Spleen (tissue), 11 donors: ENCODE measurements at regions not wholly inside any gene's neighbourhood (a gene's known extent, or its start where the extent isn't known, plus 50 kb on each side); places are given as distances from the start of the nearest gene placed in this dataset.

ENCODE experiments used
- DNase-seq: peaks from one replicate; pipeline ENCODE4 v3.0.0-alpha.2; 2020
- H3K27ac ChIP-seq, 8 donors: fragments of 200-600 bp; sonication (generic) in 7 of 8; 1 replicate in 4 of 8; 2 replicates in 4 of 8; pipeline versions ENCODE4 v1.5.0 to v1.8.0; 2016 to 2021; ENCODE audit warnings: inconsistent platforms in 4 of 8, mild to moderate bottlenecking in 4 of 8, moderate library complexity in 1 of 8
- H3K27me3 ChIP-seq, 7 donors: fragments of 200-600 bp; sonication (generic) in 6 of 7; replicated peaks in 1 of 7; 1 replicate in 4 of 7; 2 replicates in 3 of 7; pipeline versions ENCODE4 v1.5.0 to v1.8.0; 2016 to 2021; ENCODE audit warnings: inconsistent platforms in 3 of 7, mild to moderate bottlenecking in 1 of 7
- H3K36me3 ChIP-seq, 6 donors: fragments of 200-600 bp; sonication (generic) in 5 of 6; 1 replicate in 4 of 6; 2 replicates in 2 of 6; pipeline versions ENCODE4 v1.5.0 to v1.8.0; 2016 to 2021; ENCODE audit warnings: inconsistent platforms in 2 of 6
- H3K4me1 ChIP-seq, 6 donors: fragments of 200-600 bp; sonication (generic) in 5 of 6; 1 replicate in 3 of 6; 2 replicates in 3 of 6; pipeline versions ENCODE4 v1.5.0 to v1.8.0; 2016 to 2021; ENCODE audit warnings: inconsistent platforms in 3 of 6
- H3K4me3 ChIP-seq, 8 donors: fragments of 200-600 bp; sonication (generic) in 7 of 8; 1 replicate in 4 of 8; 2 replicates in 4 of 8; pipeline versions ENCODE4 v1.5.0 to v1.8.0; 2016 to 2021; ENCODE audit warnings: inconsistent platforms in 4 of 8, mild to moderate bottlenecking in 4 of 8, moderate library complexity in 2 of 8
- H3K9me3 ChIP-seq, 8 donors: fragments of 200-600 bp; sonication (generic) in 7 of 8; 1 replicate in 4 of 8; 2 replicates in 4 of 8; pipeline versions ENCODE4 v1.5.0 to v1.8.0; 2016 to 2021; ENCODE audit warnings: inconsistent platforms in 4 of 8
- CTCF ChIP-seq, 11 experiments: fragments of 200-600 bp in 7 of 11; fragments of 450-650 bp in 4 of 11; sonication (generic) in 4 of 11; IDR thresholded peaks in 8 of 11; conservative IDR thresholded peaks in 3 of 11; 1 replicate in 7 of 11; 2 replicates in 4 of 11; pipeline versions ENCODE4 v1.4.0 to v1.8.0; 2016 to 2021; ENCODE audit warnings: antibody characterized with exemption in 11 of 11, inconsistent platforms in 4 of 11, mild to moderate bottlenecking in 1 of 11
- POLR2A ChIP-seq, 3 donors: fragments of 450-650 bp; IDR thresholded peaks; one replicate each; pipeline ENCODE4 v1.5.1; 2017; ENCODE audit warnings: antibody characterized with exemption in 3 of 3, mild to moderate bottlenecking in 1 of 3
- POLR2AphosphoS5 ChIP-seq, 3 donors: sonication (generic); formaldehyde crosslinking; IDR thresholded peaks; one replicate each; pipeline ENCODE4 v1.5.1; 2017; ENCODE audit warnings: antibody characterized with exemption in 3 of 3
- WGBS, 5 donors: extraction: QIAGEN DNeasy Blood & Tissue Kit in 3 of 5; methylation state at CpG; one replicate each; pipeline versions ENCODE4 v1.1.5 to v1.1.7; 2013 to 2018; 5-methylcytosine and 5-hydroxymethylcytosine counted together
- intact Hi-C: fragments of 100-400 bp; cut with DNase I; formaldehyde crosslinking; loops from one replicate; pipeline ENCODE4 v1.15.0; 2023; ENCODE audit warnings: low total_unique reads
- donor health status: healthy with polysubstance abuse.
- donor health status: DM: no; HTN: no; CAD: no; lungs with moderate emphysema.
- donor health status: DM: no; HTN: no; CAD: no.
- donor health status: Bipolar disorder and iron deficiency.
- donor health status: healthy.
- donor health status: DM: no; HTN: no; CAD: no.
- donor health status: DM: yes; HTN: yes; CAD: no.

DNA sequence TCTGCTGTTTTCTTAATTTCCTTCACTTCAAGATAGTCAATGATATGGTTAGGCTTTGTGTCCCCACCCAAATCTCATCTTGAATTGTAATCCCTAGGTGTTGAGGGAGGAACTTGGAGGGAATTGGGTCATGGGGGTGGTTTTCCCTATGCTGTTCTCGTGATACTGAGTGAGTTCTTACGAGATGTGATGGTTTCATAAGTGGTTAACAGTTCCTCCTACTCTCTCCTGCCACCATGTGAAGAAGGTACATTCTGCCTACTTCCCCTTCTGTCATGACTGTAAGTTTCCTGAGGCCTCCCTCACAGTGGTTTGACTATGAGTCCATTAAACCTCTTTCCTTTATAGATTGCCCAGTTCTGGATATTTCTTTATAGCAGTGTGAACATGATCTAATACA lies 74.0 kb upstream of the SAMSN1 start:
- intact Hi-C loops: no loop called here
- WGBS, 5 donors: 8 to 44% (median 24%) methylated on average over 2 of the region's 2 CpGs
- Histone ChIP-seq H3K4me1 (peaks cover 0 to 6% (median 0%) of the 10 kb centered on the region in 6 donors), H3K9me3 (peaks cover 0 to 25% (median 13%) of the 10 kb centered on the region in 8 donors), H3K27me3 (no peaks in the 10 kb centered on the region), H3K4me3 (no peak overlapping the region), H3K36me3 (no peaks in the 10 kb centered on the region), H3K27ac (peak overlapping the region in 5 of 8 donors; percentile 3 to 80 (median 51))
- DNase-seq: no peak
- TF ChIP-seq POLR2A (IDR thresholded peaks at IDR 0.05) (no peak), CTCF (IDR thresholded peaks at IDR 0.05 in 8 of 11, conservative IDR thresholded peaks at IDR 0.05 in 3 of 11) (no peak), POLR2AphosphoS5 (IDR thresholded peaks at IDR 0.05) (no peak)

- TF ChIP-seq POLR2A (IDR thresholded peaks at IDR 0.05) (no peak), POLR2AphosphoS5 (IDR thresholded peaks at IDR 0.05) (no peak), CTCF (IDR thresholded peaks at IDR 0.05 in 8 of 11, conservative IDR thresholded peaks at IDR 0.05 in 3 of 11) (no peak)
- DNase-seq: no peak
- Histone ChIP-seq H3K4me3 (no peak overlapping the region), H3K36me3 (no peaks in the 10 kb centered on the region), H3K4me1 (peaks cover 0 to 6% (median 0%) of the 10 kb centered on the region in 6 donors), H3K9me3 (peaks cover 0 to 22% (median 13%) of the 10 kb centered on the region in 8 donors), H3K27me3 (no peaks in the 10 kb centered on the region), H3K27ac (no peak overlapping the region)
- intact Hi-C loops: no loop called here
- 70 to 87% (median 83%) methylated on average over 2 of the region's 2 CpGs for WGBS, 5 donors
These were observed 71.8 kb upstream of the SAMSN1 start for GRCh38 chr21:14617871-14618270.

GRCh38 chr21:14617040-14617393 lies 70.9 kb upstream of the SAMSN1 start:
- DNase-seq: no peak
- peaks cover 0 to 6% (median 0%) of the 10 kb centered on the region in 6 donors for H3K4me1 ChIP-seq
- no peak overlapping the region for H3K27ac ChIP-seq
- intact Hi-C loops: no loop called here
- no peaks in the 10 kb centered on the region for H3K36me3 ChIP-seq
- WGBS, 5 donors: 60 to 81% (median 66%) methylated on average over 2 of the region's 2 CpGs
- peaks cover 0 to 21% (median 13%) of the 10 kb centered on the region in 8 donors for H3K9me3 ChIP-seq
- H3K4me3 ChIP-seq: no peak overlapping the region
- TF ChIP-seq CTCF (IDR thresholded peaks at IDR 0.05 in 8 of 11, conservative IDR thresholded peaks at IDR 0.05 in 3 of 11) (no peak), POLR2AphosphoS5 (IDR thresholded peaks at IDR 0.05) (no peak), POLR2A (IDR thresholded peaks at IDR 0.05) (no peak)
- H3K27me3 ChIP-seq: no peaks in the 10 kb centered on the region

- Histone ChIP-seq H3K4me3 (no peak overlapping the region), H3K27ac (no peak overlapping the region), H3K4me1 (peaks cover 0 to 6% (median 0%) of the 10 kb centered on the region in 6 donors), H3K27me3 (no peaks in the 10 kb centered on the region), H3K36me3 (no peaks in the 10 kb centered on the region), H3K9me3 (peaks cover 0 to 17% (median 13%) of the 10 kb centered on the region in 8 donors)
- WGBS, 5 donors: 50 to 65% (median 62%) methylated on average over 4 of the region's 4 CpGs
- TF ChIP-seq POLR2AphosphoS5 (IDR thresholded peaks at IDR 0.05) (no peak), CTCF (IDR thresholded peaks at IDR 0.05 in 8 of 11, conservative IDR thresholded peaks at IDR 0.05 in 3 of 11) (no peak), POLR2A (IDR thresholded peaks at IDR 0.05) (no peak)
- intact Hi-C loops: no loop called here
- no peak for DNase-seq
These were observed 70.4 kb upstream of the SAMSN1 start for GRCh38 chr21:14616380-14617039.
